Endothelial cell of umbilical vein (primary cell): ENCODE measurements at regions not wholly inside any gene's neighbourhood (a gene's known extent, or its start where the extent isn't known, plus 50 kb on each side); places are given as distances from the start of the nearest gene placed in this dataset.

Experiments used
- BruUV-seq: library from RNA; stranded (reverse); fragments of 400-500 nt; replicated peaks from 2 replicates; lab custom pipeline; 2021; lab: Mats Ljungman, UMichigan
- CTCF ChIA-PET: fragments of 300-600, 350-600 bp; sonication (Branson Sonifier 250); formaldehyde crosslinking; loops from one replicate; lab custom pipeline; 2021; ENCODE audit warnings: antibody characterized with exemption, inconsistent platforms; lab: Charles Lee
- POLR2A ChIA-PET: fragments of 300-600, 350-600 bp; sonication (Branson Sonifier 250); formaldehyde crosslinking; loops from one replicate; lab custom pipeline; 2021; ENCODE audit warnings: antibody characterized with exemption, inconsistent platforms; lab: Charles Lee
- DNase-seq: peaks from one replicate; pipeline ENCODE4 v3.0.0-alpha.2; 2011; ENCODE audit warnings: low read depth, low spot score
- FAIRE-seq: peaks from 2 replicates; lab custom pipeline; 2011; peaks lifted over from hg19 to GRCh38; lab: Jason Lieb, UNC
- H2AFZ ChIP-seq: 2 replicates; pipeline ENCODE4 v1.6.0; 2012; ENCODE audit warnings: low read depth, low read length, control low read depth, inconsistent platforms
- H3K27ac ChIP-seq: 2 replicates; pipeline ENCODE4 v1.5.1; 2011; ENCODE audit warnings: low read depth, mild to moderate bottlenecking, control low read depth, low read length, moderate library complexity; ENCODE audit not compliant: insufficient read depth
- H3K27me3 ChIP-seq, 2 experiments: 2 replicates each; pipeline versions ENCODE4 v1.6.0 to v1.6.1; 2011; ENCODE audit warnings: low read length in 2 of 2, mixed read lengths in 1 of 2; ENCODE audit not compliant: control insufficient read depth in 2 of 2, insufficient read depth in 2 of 2
- H3K36me3 ChIP-seq, 2 experiments: 2 replicates in 1 of 2; 3 replicates in 1 of 2; pipeline ENCODE4 v1.5.1; 2011; ENCODE audit warnings: low read length in 2 of 2, mild to moderate bottlenecking in 1 of 2, moderate library complexity in 1 of 2; ENCODE audit not compliant: control insufficient read depth in 2 of 2, insufficient read depth in 2 of 2; ENCODE audit errors: extremely low read depth in 1 of 2
- H3K4me1 ChIP-seq: 3 replicates; pipeline ENCODE4 v1.5.1; 2011; ENCODE audit warnings: mild to moderate bottlenecking, low read length; ENCODE audit not compliant: control insufficient read depth, insufficient read depth; ENCODE audit errors: extremely low read depth
- H3K4me2 ChIP-seq: 2 replicates; pipeline ENCODE4 v1.6.1; 2011; ENCODE audit warnings: low read length, control low read depth, mixed read lengths; ENCODE audit not compliant: insufficient read depth
- H3K4me3 ChIP-seq, 3 experiments: fragments of 200-600 bp in 1 of 3; sonication (generic), shearing (Covaris generic) in 1 of 3; replicated peaks in 1 of 3; 2 replicates each; pipeline ENCODE4 v1.5.1; 2011 to 2016; ENCODE audit warnings: control low read depth in 3 of 3, low read length in 3 of 3, mild to moderate bottlenecking in 2 of 3, inconsistent platforms in 1 of 3, low read depth in 1 of 3, moderate library complexity in 1 of 3; ENCODE audit not compliant: insufficient read depth in 1 of 3
- H3K79me2 ChIP-seq: 2 replicates; pipeline ENCODE4 v1.6.0; 2012; ENCODE audit warnings: low read length, inconsistent platforms; ENCODE audit not compliant: control insufficient read depth, insufficient read depth
- H3K9ac ChIP-seq: replicated peaks from 2 replicates; pipeline ENCODE3; 2011; ENCODE audit warnings: low read length, control low read depth; ENCODE audit not compliant: insufficient read depth; ENCODE audit errors: extremely low read depth
- H3K9me1 ChIP-seq: replicated peaks from 3 replicates; pipeline ENCODE4 v1.6.0; 2011; ENCODE audit warnings: mild to moderate bottlenecking, low read length; ENCODE audit not compliant: control insufficient read depth, insufficient read depth; ENCODE audit errors: extremely low read depth
- H3K9me3 ChIP-seq: replicated peaks from 2 replicates; pipeline ENCODE4 v1.5.1; 2012; ENCODE audit warnings: low read length, inconsistent platforms; ENCODE audit not compliant: control insufficient read depth, insufficient read depth
- H4K20me1 ChIP-seq: replicated peaks from 2 replicates; pipeline ENCODE3; 2011; ENCODE audit warnings: mild to moderate bottlenecking, low read length; ENCODE audit not compliant: control insufficient read depth, insufficient read depth; ENCODE audit errors: extremely low read depth
- EZH2 ChIP-seq: IDR thresholded peaks from 2 replicates; pipeline ENCODE4 v1.6.1; 2012; ENCODE audit warnings: borderline replicate concordance, low read depth, mild to moderate bottlenecking, moderate library complexity, low read length, inconsistent platforms; ENCODE audit not compliant: severe bottlenecking
- FOS ChIP-seq: IDR thresholded peaks from 2 replicates; pipeline ENCODE4 v1.6.1; 2011; ENCODE audit warnings: mild to moderate bottlenecking, low read length, moderate library complexity, borderline replicate concordance; ENCODE audit not compliant: insufficient read depth
- GATA2 ChIP-seq: IDR thresholded peaks from 2 replicates; pipeline ENCODE4 v1.7.0; 2011; ENCODE audit warnings: low read depth, mild to moderate bottlenecking, moderate library complexity, mixed read lengths, low read length; ENCODE audit not compliant: insufficient read length, insufficient read depth
- JUN ChIP-seq: IDR thresholded peaks from 2 replicates; pipeline ENCODE4 v1.6.1; 2011; ENCODE audit warnings: borderline replicate concordance, low read depth; ENCODE audit not compliant: insufficient read length, insufficient read depth
- MYC ChIP-seq: IDR thresholded peaks from one replicate; pipeline ENCODE4 v1.6.1; 2011; ENCODE audit warnings: mild to moderate bottlenecking, low read depth, low read length
- POLR2A ChIP-seq: IDR thresholded peaks from 2 replicates; pipeline ENCODE4 v1.6.1; 2012; ENCODE audit warnings: low read depth, mild to moderate bottlenecking, control low read depth, low read length
- POLR2AphosphoS5 ChIP-seq: IDR thresholded peaks from 2 replicates; pipeline ENCODE4 v1.6.1; 2012; ENCODE audit warnings: low read depth, mild to moderate bottlenecking, control low read depth, low read length, moderate library complexity; ENCODE audit not compliant: insufficient read depth
- dilution Hi-C: fragments of 300-500 bp; cut with MboI; formaldehyde crosslinking; loops from one replicate; pipeline ENCODE4 v1.15.0; 2019; ENCODE audit warnings: low sequenced_read_pairs; ENCODE audit not compliant: extremely low pct_ligation_motif_present
- intact Hi-C: fragments of 100-400 bp; cut with micrococcal nuclease; formaldehyde crosslinking; loops from one replicate; pipeline ENCODE4 v1.10.0; 2022
- TF ChIP-seq, protein P1 (sequence below), 2 donors: IDR thresholded peaks; 1 replicate in 1 of 2; 2 replicates in 1 of 2; pipeline ENCODE4 v1.5.1; 2011; ENCODE audit warnings: low read length in 2 of 2, mild to moderate bottlenecking in 2 of 2, moderate library complexity in 2 of 2, control low read depth in 1 of 2, inconsistent platforms in 1 of 2, low read depth in 1 of 2; ENCODE audit not compliant: insufficient read depth in 1 of 2; ENCODE audit errors: extremely low read depth in 1 of 2
- TF ChIP-seq, protein P2 (sequence below): IDR thresholded peaks from 2 replicates; pipeline ENCODE4 v1.6.1; 2011; ENCODE audit not compliant: insufficient read depth, insufficient read length

DNA sequence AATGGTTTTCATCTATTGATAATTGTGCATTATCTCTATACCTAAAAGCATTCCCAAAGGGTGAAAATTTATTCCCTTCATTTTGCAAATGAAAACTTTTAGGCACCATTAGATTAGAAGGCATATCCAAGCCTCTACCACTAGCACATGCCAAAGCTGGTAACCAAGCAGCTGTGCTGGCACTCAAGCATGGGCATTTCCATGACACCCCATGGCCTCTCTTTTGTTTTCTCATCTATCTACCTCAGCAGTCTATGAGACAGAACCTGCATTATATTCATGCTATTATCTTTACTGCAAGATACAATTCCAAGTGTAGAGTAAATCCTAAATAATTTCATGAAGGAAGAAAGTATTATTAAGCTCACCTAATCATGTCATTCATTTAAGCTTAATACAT, 334.3 kb upstream of the LRRC7 start:
- FAIRE-seq, result no peak

More for the DNA sequence above, 334.3 kb upstream of the LRRC7 start:
- H3K9ac ChIP-seq, result no peak overlapping the region
- H3K79me2 ChIP-seq, result no peaks in the 10 kb centered on the region
- no TSS peak for BruUV-seq
- H3K4me3 ChIP-seq, result no peak overlapping the region
- H3K27ac ChIP-seq, result no peak overlapping the region
- TF ChIP-seq POLR2A (no peak), FOS (no peak), GATA2 (no peak), MYC (no peak), JUN (no peak), POLR2AphosphoS5 (no peak), EZH2 (no peak)
- TF ChIP-seq, protein P1, sequence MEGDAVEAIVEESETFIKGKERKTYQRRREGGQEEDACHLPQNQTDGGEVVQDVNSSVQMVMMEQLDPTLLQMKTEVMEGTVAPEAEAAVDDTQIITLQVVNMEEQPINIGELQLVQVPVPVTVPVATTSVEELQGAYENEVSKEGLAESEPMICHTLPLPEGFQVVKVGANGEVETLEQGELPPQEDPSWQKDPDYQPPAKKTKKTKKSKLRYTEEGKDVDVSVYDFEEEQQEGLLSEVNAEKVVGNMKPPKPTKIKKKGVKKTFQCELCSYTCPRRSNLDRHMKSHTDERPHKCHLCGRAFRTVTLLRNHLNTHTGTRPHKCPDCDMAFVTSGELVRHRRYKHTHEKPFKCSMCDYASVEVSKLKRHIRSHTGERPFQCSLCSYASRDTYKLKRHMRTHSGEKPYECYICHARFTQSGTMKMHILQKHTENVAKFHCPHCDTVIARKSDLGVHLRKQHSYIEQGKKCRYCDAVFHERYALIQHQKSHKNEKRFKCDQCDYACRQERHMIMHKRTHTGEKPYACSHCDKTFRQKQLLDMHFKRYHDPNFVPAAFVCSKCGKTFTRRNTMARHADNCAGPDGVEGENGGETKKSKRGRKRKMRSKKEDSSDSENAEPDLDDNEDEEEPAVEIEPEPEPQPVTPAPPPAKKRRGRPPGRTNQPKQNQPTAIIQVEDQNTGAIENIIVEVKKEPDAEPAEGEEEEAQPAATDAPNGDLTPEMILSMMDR (IDR thresholded peaks at IDR 0.05; ENCODE audit: extremely low read depth in 1 of 2, insufficient read depth in 1 of 2, low read depth in 1 of 2, low read length in 2 of 2), result no peak
- TF ChIP-seq, protein P2, sequence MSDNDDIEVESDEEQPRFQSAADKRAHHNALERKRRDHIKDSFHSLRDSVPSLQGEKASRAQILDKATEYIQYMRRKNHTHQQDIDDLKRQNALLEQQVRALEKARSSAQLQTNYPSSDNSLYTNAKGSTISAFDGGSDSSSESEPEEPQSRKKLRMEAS, result no peak
- H3K36me3 ChIP-seq, result no peaks in the 10 kb centered on the region
- no peak overlapping the region for H3K4me2 ChIP-seq
- no peaks in the 10 kb centered on the region for H3K9me1 ChIP-seq
- no peaks in the 10 kb centered on the region for H3K4me1 ChIP-seq
- dilution Hi-C loops (no loop called here), intact Hi-C loops (no loop called here)
- no peaks in the 10 kb centered on the region for H3K9me3 ChIP-seq
- CTCF ChIA-PET, result no interaction called here
- DNase-seq, result no peak
- no peak overlapping the region for H2AFZ ChIP-seq
- H4K20me1 ChIP-seq, result no peaks in the 10 kb centered on the region
- no peaks in the 10 kb centered on the region for H3K27me3 ChIP-seq
- POLR2A ChIA-PET, result no interaction called here
